Parathyroid adenoma (tissue), 2 donors: ENCODE measurements at regions not wholly inside any gene's neighbourhood (a gene's known extent, or its start where the extent isn't known, plus 50 kb on each side); places are given as distances from the start of the nearest gene placed in this dataset.

ENCODE experiments used
- H2AFZ ChIP-seq: fragments of 300-600 bp; sonication (generic); one replicate; pipeline ENCODE4 v1.7.0; 2017; ENCODE audit warnings: antibody characterized with exemption, mild to moderate bottlenecking
- H3K27ac ChIP-seq: fragments of 300-600 bp; sonication (generic); one replicate; pipeline ENCODE4 v1.7.0; 2017
- H3K27me3 ChIP-seq: fragments of 300-600 bp; sonication (generic); one replicate; pipeline ENCODE4 v1.7.0; 2017; ENCODE audit warnings: low read length; ENCODE audit not compliant: control insufficient read depth, insufficient read depth
- H3K36me3 ChIP-seq: fragments of 300-600 bp; sonication (generic); one replicate; pipeline ENCODE4 v1.7.0; 2017; ENCODE audit warnings: low read length; ENCODE audit not compliant: control insufficient read depth, insufficient read depth
- H3K4me1 ChIP-seq: fragments of 300-600 bp; sonication (generic); one replicate; pipeline ENCODE4 v1.7.0; 2017; ENCODE audit warnings: control low read depth
- H3K4me2 ChIP-seq: fragments of 300-600 bp; sonication (generic); one replicate; pipeline ENCODE4 v1.7.0; 2017; ENCODE audit warnings: low read length
- H3K4me3 ChIP-seq: fragments of 300-600 bp; sonication (generic); one replicate; pipeline ENCODE4 v1.7.0; 2017; ENCODE audit warnings: low read depth, low read length
- H3K79me2 ChIP-seq: fragments of 300-600 bp; sonication (generic); one replicate; pipeline ENCODE4 v1.7.0; 2017; ENCODE audit warnings: control low read depth
- H3K9ac ChIP-seq: fragments of 300-600 bp; sonication (generic); one replicate; pipeline ENCODE4 v1.7.0; 2017; ENCODE audit warnings: mild to moderate bottlenecking
- H3K9me3 ChIP-seq: fragments of 300-600 bp; sonication (generic); one replicate; pipeline ENCODE4 v1.7.0; 2017; ENCODE audit warnings: low read length; ENCODE audit not compliant: control insufficient read depth
- CTCF ChIP-seq: fragments of 300-600 bp; sonication (generic); IDR thresholded peaks from one replicate; pipeline ENCODE4 v1.7.0; 2017; ENCODE audit warnings: antibody characterized with exemption, mild to moderate bottlenecking
- donor health status: primary hyperparathyroidism.

GRCh38 chr10:44660271-44660670 is 250.9 kb upstream of the TMEM72 start:
- no peak overlapping the region for H3K4me3 ChIP-seq
- H3K36me3 ChIP-seq = no peaks in the 10 kb centered on the region
- TF ChIP-seq CTCF = no peak
- no peaks in the 10 kb centered on the region for H3K4me1 ChIP-seq
- H3K27me3 ChIP-seq = no peaks in the 10 kb centered on the region
- no peak overlapping the region for H2AFZ ChIP-seq
- H3K4me2 ChIP-seq = no peak overlapping the region
- H3K9ac ChIP-seq = no peak overlapping the region
- no peaks in the 10 kb centered on the region for H3K9me3 ChIP-seq
- H3K79me2 ChIP-seq = no peaks in the 10 kb centered on the region
- no peak overlapping the region for H3K27ac ChIP-seq

GRCh38 chr10:44662051-44662450 is 249.1 kb upstream of the TMEM72 start:
- no peak overlapping the region for H3K27ac ChIP-seq
- no peaks in the 10 kb centered on the region for H3K9me3 ChIP-seq
- H3K4me3 ChIP-seq = no peak overlapping the region
- H3K9ac ChIP-seq = no peak overlapping the region
- no peaks in the 10 kb centered on the region for H3K27me3 ChIP-seq
- TF ChIP-seq CTCF = no peak
- H3K36me3 ChIP-seq = no peaks in the 10 kb centered on the region
- H3K4me1 ChIP-seq = no peaks in the 10 kb centered on the region
- no peak overlapping the region for H3K4me2 ChIP-seq
- no peak overlapping the region for H2AFZ ChIP-seq
- H3K79me2 ChIP-seq = no peaks in the 10 kb centered on the region

GRCh38 chr10:44668336-44668735 is 242.8 kb upstream of the TMEM72 start:
- H3K27ac ChIP-seq = no peak overlapping the region
- H3K4me2 ChIP-seq = no peak overlapping the region
- no peaks in the 10 kb centered on the region for H3K4me1 ChIP-seq
- H3K27me3 ChIP-seq = no peaks in the 10 kb centered on the region
- TF ChIP-seq CTCF = no peak
- H3K79me2 ChIP-seq = no peaks in the 10 kb centered on the region
- H3K4me3 ChIP-seq = no peak overlapping the region
- no peak overlapping the region for H3K9ac ChIP-seq
- no peaks in the 10 kb centered on the region for H3K36me3 ChIP-seq
- no peaks in the 10 kb centered on the region for H3K9me3 ChIP-seq
- no peak overlapping the region for H2AFZ ChIP-seq

DNA sequence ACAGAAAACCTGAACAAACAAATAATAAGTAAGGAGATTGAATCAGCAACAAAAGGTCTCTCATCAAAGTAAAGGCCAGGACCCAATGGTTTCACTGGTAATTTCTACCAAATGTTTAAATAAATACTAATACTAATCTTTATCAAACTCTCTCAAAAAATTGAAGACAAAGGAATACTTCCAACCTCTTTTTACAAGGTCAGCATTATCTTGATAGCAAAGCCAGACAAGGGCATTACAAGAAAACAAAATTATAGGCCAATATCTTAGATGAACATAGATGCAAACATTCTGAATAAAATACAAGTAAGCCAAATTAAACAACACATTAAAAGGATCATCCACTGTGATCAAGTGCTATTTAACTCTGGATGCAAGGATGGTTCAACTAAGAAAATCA is 239.8 kb upstream of the TMEM72 start:
- Histone ChIP-seq H3K27ac (no peak overlapping the region), H3K9ac (no peak overlapping the region), H3K4me3 (no peak overlapping the region), H3K27me3 (no peaks in the 10 kb centered on the region), H3K4me1 (no peaks in the 10 kb centered on the region), H2AFZ (no peak overlapping the region), H3K4me2 (no peak overlapping the region), H3K79me2 (no peaks in the 10 kb centered on the region), H3K36me3 (no peaks in the 10 kb centered on the region), H3K9me3 (no peaks in the 10 kb centered on the region)
- no peak for TF ChIP-seq CTCF

- Histone ChIP-seq H3K9me3 (no peaks in the 10 kb centered on the region), H3K4me3 (no peak overlapping the region), H3K9ac (no peak overlapping the region), H3K4me1 (no peaks in the 10 kb centered on the region), H3K36me3 (no peaks in the 10 kb centered on the region), H3K27me3 (no peaks in the 10 kb centered on the region), H2AFZ (no peak overlapping the region), H3K27ac (no peak overlapping the region), H3K4me2 (no peak overlapping the region), H3K79me2 (no peaks in the 10 kb centered on the region)
- no peak for TF ChIP-seq CTCF
Measured at GRCh38 chr10:44673245-44673983, 237.7 kb upstream of the TMEM72 start.
